Mucosa of gallbladder (tissue), 1 donor: ENCODE measurements at regions not wholly inside any gene's neighbourhood (a gene's known extent, or its start where the extent isn't known, plus 50 kb on each side); places are given as distances from the start of the nearest gene placed in this dataset.
"Not testable (repeated sequence)": the region's sequence is repeated elsewhere in the genome, so short reads cannot be mapped to it uniquely, and the experiment has no call there.

Experiments used
- DNase-seq: peaks from one replicate; pipeline ENCODE4 v3.0.0-alpha.2; 2020; ENCODE audit warnings: low spot score
- donor health status: DM: no; HTN: no; CAD: no.

- no peak for DNase-seq
Measured at GRCh38 chr1:214715126-214715525, 112.1 kb downstream of the CENPF start.

DNA sequence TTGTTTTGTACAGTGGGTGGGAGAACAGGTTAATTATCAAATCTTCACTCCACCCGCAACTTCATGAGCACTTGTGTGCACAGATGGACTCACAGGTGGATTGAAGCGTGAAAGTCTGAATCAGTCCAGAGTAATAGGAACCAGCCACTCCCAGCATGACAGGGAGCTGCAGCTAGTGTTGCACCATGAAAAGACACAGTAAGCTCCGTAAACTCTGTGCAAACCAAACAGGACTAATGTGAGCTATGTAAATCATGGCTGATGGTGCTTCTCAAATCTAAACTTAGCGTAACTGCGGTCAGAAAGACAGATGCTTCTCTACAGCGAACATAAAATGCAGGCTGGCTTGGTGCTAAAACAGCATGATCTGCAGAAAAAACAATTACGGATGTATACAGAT lies 114.4 kb downstream of the CENPF start:
- DNase-seq = no peak

DNA sequence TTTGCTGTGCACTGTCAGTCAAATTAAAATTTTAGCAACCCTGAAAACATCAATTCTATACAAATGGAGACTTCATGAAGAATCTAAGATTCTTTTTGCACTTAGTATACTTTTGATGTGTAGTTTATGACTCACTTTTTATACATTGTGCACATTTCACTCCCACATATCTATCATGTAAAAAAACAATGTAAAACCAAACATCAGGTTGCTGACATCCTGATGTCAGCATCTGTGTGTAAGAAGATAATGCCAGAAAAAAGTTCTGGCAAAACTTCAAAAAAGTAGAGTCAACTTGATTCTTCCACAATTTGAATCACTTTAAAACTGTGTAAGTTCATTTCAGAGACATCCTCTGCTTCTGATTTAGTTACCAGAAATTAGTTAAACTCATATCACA lies 115.7 kb downstream of the CENPF start:
- no peak for DNase-seq

DNA sequence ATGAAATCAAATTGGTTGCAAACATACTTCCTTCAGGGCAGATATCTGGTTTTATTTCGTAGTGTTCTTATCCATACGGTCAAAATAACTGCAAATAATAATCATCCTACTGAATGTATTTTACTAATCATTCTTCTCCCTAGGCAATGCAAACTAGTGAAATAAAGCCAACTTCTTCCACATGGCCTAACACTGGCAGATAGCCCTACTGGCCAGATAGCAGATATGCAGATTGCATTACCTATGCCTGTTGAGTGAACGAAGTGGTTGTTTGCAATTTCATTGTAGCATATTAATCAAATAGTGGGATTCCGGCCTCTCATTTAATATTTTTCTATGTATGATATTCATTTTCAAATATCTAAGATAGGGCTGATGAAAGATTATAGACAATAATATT lies 116.2 kb downstream of the CENPF start:
- DNase-seq = no peak

- DNase-seq = no peak
Measured at GRCh38 chr1:214720561-214720960, 117.6 kb downstream of the CENPF start.

DNA sequence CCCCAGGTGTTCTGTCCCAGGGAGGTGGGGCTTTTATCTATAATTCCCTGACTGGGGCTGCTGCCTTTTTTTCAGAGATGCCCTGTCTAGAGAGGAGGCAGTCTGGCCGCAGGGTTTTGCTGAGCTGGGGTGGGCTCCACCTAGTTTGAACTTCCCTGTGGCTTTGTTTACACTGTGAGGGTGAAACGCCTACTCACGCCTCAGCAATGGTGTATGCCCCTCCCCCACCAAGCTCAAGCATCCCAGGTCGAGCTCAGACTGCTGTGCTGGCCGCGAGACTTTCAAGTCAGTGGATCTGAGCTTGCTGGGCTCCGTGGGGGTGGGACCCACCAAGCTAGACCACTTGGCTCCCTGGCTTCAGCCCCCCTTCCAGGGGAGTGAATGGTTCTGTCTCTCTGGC lies 124.3 kb downstream of the CENPF start:
- no peak for DNase-seq

DNA sequence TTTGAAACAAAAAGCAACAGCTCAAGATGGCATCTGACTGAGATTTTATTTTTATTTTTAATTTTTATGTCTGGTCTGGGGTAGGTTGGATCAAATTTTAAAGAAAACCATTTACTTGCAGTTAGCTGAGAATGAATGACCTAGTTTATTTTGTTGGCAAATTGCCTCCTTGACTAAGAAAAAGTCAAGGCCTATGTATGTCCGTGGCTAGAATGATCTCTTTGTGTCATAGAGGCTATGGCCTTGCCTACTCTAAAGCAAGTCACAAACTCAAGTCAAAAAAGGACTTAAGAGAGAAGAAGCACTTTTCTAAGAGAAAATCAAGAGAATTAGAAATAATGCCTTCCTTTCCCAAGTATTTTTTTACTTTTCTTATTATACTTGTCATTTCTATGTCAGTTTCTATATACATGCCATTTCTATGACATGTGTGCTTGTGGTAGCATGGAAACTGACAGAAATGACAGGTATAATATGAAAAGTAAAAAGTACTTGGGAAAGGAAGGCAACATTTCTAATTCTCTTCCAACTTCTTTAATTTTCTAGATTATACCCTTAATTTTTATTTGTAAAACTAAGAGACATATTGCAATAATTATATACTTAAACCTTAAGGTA lies 136.7 kb downstream of the CENPF start:
- no peak for DNase-seq

- no peak for DNase-seq
Measured at GRCh38 chr1:214740471-214740870, 137.5 kb downstream of the CENPF start.

DNA sequence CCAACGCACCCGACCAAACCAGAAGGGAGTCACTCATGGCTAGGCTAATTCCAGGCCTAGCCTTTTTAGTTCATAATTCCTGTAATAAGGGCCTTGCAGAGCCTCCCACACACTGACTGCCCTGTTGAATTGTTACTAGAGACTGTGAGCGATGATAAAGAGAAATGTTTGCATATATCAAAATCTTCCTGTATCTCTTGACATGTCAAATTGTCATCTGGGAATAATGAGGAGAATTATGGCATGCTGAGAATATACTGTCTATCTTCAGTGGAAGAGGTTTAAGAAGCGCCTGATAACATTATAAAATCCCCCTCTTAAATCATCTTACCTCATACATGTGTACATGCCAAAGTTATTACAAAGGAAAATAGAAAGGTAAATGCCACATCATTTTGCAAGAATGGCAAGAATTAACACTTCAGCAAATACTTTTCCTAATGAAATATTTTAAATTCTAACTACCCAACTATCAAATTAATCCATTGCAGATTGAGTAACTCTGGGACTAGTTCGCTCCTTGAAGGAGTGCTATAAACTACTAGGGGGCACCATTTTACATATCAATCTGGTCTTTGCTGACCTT lies 144.1 kb downstream of the CENPF start:
- no peak for DNase-seq

DNA sequence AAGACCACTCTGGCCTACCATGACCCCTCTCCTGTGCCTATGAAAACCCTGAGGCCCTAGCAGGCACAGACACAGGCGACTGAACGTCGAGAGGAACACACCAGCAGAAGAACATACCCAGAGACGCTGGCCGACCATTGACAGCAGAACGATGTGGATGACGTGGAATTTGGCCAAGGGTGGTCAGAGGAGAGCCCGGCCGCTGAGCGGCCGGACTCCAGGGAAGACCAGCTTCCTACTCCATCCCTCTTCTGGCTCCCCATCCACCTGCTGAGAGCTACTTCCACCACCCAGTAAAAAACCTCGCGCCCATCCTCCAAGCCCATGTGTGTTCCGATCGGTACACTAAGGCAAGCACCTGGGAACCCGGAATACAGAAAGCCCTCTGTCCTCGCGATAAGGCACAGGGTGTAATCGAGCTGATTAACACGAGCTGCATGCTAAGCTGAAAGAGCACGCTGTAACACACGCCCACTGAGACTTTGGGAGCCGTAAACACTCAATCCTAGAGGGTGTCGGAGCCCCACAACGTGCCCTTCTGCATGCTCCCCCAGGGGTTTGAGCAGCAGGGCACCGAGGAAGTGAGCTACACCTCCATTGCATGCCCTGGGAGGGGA lies 150.3 kb downstream of the CENPF start:
- no peak for DNase-seq

DNA sequence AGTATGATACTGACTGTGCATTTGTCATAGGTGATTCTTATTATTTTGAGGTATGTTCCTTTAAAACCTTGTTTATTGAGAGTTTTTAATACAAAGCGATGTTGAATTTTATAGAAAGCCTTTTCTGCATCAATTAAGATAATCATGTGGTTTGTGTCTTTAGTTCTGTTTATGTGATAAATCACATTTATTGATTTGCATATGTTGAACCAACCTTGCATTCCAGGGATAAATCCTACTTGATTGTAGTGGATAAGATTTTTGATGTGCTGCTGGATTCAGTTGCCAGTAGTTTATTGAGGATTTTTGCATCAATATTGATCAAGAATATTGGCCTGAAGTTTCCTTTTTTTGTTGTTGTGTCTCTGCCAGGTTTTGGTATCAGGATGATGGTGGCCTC lies 158.0 kb downstream of the CENPF start:
- no peak for DNase-seq

DNA sequence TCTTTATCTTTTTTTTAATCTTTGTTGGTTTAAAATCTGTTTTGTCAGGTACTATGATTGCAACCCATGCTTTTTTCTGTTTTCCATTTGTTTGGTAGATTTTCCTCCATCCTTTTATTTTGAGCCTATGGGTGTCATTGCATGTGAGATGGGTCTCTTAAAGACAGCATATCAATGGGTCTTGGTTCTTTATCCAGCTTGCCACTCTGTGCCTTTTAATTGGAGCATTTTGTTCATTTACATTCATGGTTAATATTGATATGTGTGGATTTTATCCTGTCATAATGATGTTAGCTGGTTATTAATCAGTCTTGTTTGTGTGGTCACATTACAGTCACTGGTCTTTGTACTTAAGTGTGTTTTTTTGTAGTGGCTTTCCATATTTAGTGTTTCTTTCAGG lies 159.9 kb downstream of the CENPF start:
- no peak for DNase-seq

DNA sequence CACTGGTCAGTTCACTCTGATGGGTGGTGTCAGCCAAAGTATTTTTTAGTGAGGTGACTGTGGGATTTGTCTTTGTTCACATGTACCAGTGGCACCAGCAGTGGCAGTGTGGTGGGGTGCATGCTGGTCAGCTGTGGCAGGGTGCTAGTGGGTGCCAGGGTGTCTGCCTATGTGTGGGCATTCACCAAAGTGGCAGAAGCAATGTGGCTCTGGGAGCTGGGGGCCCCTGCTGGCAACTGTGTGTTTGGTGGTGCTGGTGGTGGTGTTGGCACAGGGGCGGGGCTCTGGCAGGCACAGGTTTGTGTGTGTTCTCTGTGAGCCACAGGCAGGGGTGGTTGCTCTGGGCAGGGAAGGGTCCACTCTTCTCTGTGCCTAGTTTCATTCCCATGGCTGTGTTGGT lies 161.5 kb downstream of the CENPF start:
- DNase-seq = no peak

- no peak for DNase-seq
Measured at GRCh38 chr1:214767221-214767620, 164.2 kb downstream of the CENPF start.

- DNase-seq = not testable (repeated sequence)
Measured at GRCh38 chr1:214769666-214770065, 166.7 kb downstream of the CENPF start.

GRCh38 chr1:214777364-214777763 lies 174.4 kb downstream of the CENPF start:
- no peak for DNase-seq

GRCh38 chr1:214791961-214792360 lies 189.0 kb downstream of the CENPF start:
- DNase-seq = no peak

- DNase-seq = no peak
Measured at GRCh38 chr1:214792527-214793186, 189.7 kb downstream of the CENPF start.

DNA sequence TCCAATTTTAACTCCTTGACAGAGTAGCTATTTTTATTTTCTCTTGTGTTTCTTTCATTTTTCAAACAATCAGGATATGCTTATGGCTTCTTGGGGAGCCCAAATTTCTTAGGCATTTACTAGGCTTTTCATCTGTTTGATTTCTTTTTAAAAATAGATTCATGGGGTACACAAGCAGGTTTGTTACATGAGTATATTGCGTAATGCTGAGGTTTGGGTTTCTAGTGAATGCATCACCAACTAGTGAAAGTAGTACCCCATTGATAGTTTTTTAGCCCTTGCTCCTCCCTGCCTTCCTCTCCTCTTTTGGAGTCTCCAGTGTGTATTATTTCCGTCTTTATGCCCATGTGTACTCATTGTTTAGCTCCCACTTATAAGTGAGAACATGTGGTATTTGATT lies 190.7 kb downstream of the CENPF start:
- DNase-seq = no peak

DNA sequence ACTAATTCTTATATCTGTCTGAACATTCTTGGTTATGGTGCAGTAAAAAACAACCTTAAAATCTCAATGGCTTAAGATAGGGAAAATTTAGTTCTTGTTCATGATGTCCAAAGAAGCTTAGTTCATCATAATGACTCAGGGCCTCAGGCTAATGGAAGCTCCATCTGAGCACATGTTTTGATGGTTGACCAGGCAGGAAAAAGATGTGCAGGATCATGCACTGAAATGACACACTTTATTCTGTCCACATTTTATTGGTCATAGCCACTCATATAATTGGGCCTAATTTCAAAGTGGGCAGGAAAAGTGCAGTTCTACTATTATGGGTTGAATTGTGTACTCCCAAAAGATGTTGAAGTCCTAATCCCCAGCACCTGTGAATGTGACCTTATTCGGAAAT lies 198.2 kb downstream of the CENPF start:
- DNase-seq = no peak

GRCh38 chr1:214808845-214809460 lies 206.0 kb downstream of the CENPF start:
- no peak for DNase-seq

- no peak for DNase-seq
Measured at GRCh38 chr1:214816603-214817002, 213.6 kb downstream of the CENPF start.
